Ascending aorta (tissue), 2 donors: ENCODE measurements at regions not wholly inside any gene's neighbourhood (a gene's known extent, or its start where the extent isn't known, plus 50 kb on each side); places are given as distances from the start of the nearest gene placed in this dataset.

Experiments
- DNase-seq, 2 donors: peaks; one replicate each; pipeline ENCODE4 v3.0.0-alpha.2; 2019; ENCODE audit warnings: low spot score in 2 of 2
- H3K27ac ChIP-seq, 2 donors: fragments of 200-600 bp; sonication (generic); one replicate each; pipeline ENCODE4 v1.5.1; 2016 to 2017; ENCODE audit warnings: mild to moderate bottlenecking in 1 of 2
- H3K27me3 ChIP-seq: fragments of 200-600 bp; sonication (generic); one replicate; pipeline ENCODE4 v1.5.1; 2017
- H3K36me3 ChIP-seq, 2 donors: fragments of 200-600 bp; sonication (generic); one replicate each; pipeline ENCODE4 v1.5.1; 2016
- H3K4me1 ChIP-seq, 2 donors: fragments of 200-600 bp; sonication (generic); one replicate each; pipeline ENCODE4 v1.5.1; 2016 to 2017; ENCODE audit warnings: mild to moderate bottlenecking in 1 of 2
- H3K4me3 ChIP-seq, 2 donors: fragments of 200-600 bp; sonication (generic); one replicate each; pipeline ENCODE4 v1.5.1; 2016 to 2017; ENCODE audit warnings: mild to moderate bottlenecking in 1 of 2
- H3K9me3 ChIP-seq, 2 donors: fragments of 200-600 bp; sonication (generic); one replicate each; pipeline ENCODE4 v1.5.1; 2016
- intact Hi-C: fragments of 100-400 bp; cut with DNase I; formaldehyde crosslinking; loops from one replicate; pipeline ENCODE4 v1.15.1; 2023
- TF ChIP-seq, protein P1 (sequence below), 3 experiments: fragments of 200-600 bp in 2 of 3; fragments of 450-650 bp in 1 of 3; sonication (generic) in 2 of 3; IDR thresholded peaks; one replicate each; pipeline ENCODE4 v1.5.1; 2016 to 2019; ENCODE audit warnings: antibody characterized with exemption in 3 of 3, mild to moderate bottlenecking in 1 of 3, moderate library complexity in 1 of 3

DNA sequence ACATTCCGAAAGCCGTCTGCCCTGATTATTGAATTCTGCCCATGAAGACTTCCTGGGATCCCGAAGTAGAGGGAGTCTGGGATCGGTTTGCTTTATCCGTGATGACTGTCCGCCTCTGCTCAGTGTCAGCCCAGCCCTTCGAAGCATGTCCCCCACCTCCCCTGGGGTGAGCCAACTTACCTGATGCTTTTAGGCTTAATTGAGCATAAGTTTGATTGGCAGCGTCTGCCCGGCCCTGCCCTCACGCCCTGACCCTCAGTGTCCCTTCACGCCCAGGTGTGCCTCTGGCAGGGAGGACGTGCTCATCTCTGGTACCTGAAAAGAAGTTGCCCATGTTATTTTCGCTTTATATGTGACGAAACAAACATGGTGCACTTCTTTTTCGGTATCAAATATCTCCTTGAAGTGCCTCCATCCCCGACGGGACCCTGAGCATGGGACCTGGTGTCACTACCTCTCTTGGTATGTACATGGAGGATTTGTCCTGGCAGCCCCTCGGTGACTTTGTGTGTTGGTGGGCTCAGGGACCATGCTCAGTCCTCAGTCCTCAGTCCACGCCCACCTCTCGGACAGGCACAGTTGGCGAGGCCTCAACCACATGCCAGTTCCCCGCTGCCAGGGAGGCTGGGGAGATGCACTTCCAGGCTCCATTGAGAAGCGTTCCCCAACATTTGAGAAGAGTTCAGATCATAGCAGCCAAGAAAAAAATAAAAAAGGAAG, 130.1 kb upstream of the RTL1 start:
- no peaks in the 10 kb centered on the region for H3K9me3 ChIP-seq
- H3K4me3 ChIP-seq: no peak overlapping the region
- TF ChIP-seq, protein P1, sequence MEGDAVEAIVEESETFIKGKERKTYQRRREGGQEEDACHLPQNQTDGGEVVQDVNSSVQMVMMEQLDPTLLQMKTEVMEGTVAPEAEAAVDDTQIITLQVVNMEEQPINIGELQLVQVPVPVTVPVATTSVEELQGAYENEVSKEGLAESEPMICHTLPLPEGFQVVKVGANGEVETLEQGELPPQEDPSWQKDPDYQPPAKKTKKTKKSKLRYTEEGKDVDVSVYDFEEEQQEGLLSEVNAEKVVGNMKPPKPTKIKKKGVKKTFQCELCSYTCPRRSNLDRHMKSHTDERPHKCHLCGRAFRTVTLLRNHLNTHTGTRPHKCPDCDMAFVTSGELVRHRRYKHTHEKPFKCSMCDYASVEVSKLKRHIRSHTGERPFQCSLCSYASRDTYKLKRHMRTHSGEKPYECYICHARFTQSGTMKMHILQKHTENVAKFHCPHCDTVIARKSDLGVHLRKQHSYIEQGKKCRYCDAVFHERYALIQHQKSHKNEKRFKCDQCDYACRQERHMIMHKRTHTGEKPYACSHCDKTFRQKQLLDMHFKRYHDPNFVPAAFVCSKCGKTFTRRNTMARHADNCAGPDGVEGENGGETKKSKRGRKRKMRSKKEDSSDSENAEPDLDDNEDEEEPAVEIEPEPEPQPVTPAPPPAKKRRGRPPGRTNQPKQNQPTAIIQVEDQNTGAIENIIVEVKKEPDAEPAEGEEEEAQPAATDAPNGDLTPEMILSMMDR (IDR thresholded peaks at IDR 0.05): no peak
- no peak overlapping the region for H3K27ac ChIP-seq
- no peaks in the 10 kb centered on the region for H3K27me3 ChIP-seq
- no peaks in the 10 kb centered on the region for H3K36me3 ChIP-seq
- no peaks in the 10 kb centered on the region for H3K4me1 ChIP-seq
- intact Hi-C loops: no loop called here
- DNase-seq: peak in 1 of 2 donors; percentile 39

DNA sequence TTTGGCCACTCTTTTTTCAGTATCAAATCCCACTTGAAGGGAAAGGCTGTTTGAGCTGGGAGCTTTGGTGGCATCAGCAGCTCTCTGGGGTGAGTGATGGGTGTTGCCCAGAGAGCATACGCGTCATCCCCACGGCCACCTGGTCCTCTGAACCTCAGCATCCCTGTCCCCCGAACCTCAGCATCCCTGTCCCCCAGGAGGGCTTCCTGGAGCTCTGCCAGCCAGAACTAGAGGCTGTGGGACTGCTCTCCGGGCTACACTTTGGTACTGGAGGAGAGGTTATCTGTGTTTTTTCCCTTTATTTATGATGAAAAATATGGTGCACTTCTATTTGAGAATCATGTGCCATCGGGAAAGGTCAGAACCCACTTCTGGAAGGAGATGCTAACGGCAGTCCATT, 131.5 kb upstream of the RTL1 start:
- H3K4me3 ChIP-seq: no peak overlapping the region
- no peaks in the 10 kb centered on the region for H3K9me3 ChIP-seq
- intact Hi-C loops: no loop called here
- DNase-seq: peak in 1 of 2 donors; percentile 52
- no peaks in the 10 kb centered on the region for H3K27me3 ChIP-seq
- H3K4me1 ChIP-seq: no peaks in the 10 kb centered on the region
- H3K36me3 ChIP-seq: no peaks in the 10 kb centered on the region
- no peak overlapping the region for H3K27ac ChIP-seq
- TF ChIP-seq, protein P1 (IDR thresholded peaks at IDR 0.05): no peak

DNA sequence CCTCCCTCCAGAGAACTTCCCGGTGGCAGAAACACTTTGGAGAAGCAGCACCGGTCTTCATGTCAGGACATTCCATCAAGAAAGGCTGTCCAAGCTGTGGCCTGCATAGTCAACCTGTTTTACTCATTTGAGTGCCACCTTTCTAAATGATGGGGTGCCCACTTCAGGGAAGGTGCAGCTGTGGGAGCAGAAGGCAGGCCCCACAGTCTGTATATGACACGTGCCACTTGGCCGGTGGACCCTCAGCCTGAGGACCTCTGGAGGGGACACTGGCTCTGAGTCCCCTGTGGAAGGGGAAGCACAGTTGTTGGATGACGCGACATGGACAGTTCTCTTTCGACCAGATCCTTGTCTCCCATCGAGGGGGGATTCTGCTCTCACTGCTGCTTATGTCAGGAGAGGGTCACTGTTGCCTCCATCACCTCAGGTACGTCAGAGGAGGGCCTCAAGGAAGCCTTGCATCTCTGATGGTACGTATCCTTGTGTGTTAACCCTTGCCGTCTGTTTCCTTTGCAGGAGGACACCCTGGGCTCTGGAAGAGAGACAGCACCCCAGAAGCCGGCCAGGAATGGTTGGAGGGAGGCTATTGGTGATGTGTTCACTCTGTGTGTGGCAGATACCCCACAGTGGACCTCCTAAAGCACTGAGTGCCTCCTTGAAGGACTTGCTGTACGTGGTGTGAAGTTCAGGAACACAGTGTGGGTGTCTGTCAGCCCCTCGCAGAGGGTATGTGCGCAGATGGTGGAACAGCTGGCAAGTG, 132.1 kb upstream of the RTL1 start:
- H3K27me3 ChIP-seq: no peaks in the 10 kb centered on the region
- intact Hi-C loops: no loop called here
- TF ChIP-seq, protein P1 (IDR thresholded peaks at IDR 0.05): no peak
- peak in 1 of 2 donors; percentile 42 for DNase-seq
- no peaks in the 10 kb centered on the region for H3K9me3 ChIP-seq
- H3K4me1 ChIP-seq: no peaks in the 10 kb centered on the region
- no peaks in the 10 kb centered on the region for H3K36me3 ChIP-seq
- H3K4me3 ChIP-seq: no peak overlapping the region
- no peak overlapping the region for H3K27ac ChIP-seq

DNA sequence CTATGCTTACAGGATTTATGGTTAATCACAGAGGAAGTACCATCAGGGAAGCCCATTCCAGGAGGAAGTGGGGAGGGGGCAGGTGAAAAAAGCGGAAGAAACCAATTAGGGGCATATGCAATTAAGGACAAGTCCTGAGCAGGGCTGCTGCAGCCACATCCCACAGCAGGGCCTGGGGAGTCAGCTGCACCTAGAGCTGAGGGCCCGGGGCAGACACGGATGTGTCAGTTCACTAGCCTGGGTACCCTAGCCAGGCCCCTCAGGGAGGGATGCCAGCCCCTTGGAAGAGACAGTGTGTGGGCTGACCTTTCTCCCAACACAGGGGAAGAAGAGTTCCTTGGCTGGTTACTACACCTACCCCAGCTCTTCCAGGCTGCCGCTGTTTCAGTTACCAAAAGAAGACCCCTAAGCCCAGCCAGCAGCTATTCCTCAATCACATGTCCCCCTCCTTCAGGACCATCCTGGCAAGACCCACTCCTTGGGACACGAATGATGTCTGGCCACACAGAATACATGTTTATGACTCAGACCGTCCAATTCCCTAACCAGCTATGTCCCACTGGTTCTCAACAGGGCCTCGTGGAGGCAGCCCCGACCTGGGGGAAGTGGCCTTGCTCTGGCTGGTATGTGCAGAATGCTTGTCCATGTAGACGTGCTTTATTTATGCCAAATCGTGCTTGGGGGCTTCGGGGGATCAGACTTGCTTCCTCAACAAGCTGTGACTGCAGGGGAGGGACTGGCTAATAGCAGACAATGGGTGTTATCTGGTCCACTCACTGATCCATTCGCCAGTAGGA, 133.7 kb upstream of the RTL1 start:
- no peaks in the 10 kb centered on the region for H3K4me1 ChIP-seq
- intact Hi-C loops: no loop called here
- no peak overlapping the region for H3K4me3 ChIP-seq
- TF ChIP-seq, protein P1 (IDR thresholded peaks at IDR 0.05): no peak
- peak in 1 of 2 donors; percentile 41 for DNase-seq
- no peak overlapping the region for H3K27ac ChIP-seq
- no peaks in the 10 kb centered on the region for H3K36me3 ChIP-seq
- no peaks in the 10 kb centered on the region for H3K27me3 ChIP-seq
- H3K9me3 ChIP-seq: no peaks in the 10 kb centered on the region

DNA sequence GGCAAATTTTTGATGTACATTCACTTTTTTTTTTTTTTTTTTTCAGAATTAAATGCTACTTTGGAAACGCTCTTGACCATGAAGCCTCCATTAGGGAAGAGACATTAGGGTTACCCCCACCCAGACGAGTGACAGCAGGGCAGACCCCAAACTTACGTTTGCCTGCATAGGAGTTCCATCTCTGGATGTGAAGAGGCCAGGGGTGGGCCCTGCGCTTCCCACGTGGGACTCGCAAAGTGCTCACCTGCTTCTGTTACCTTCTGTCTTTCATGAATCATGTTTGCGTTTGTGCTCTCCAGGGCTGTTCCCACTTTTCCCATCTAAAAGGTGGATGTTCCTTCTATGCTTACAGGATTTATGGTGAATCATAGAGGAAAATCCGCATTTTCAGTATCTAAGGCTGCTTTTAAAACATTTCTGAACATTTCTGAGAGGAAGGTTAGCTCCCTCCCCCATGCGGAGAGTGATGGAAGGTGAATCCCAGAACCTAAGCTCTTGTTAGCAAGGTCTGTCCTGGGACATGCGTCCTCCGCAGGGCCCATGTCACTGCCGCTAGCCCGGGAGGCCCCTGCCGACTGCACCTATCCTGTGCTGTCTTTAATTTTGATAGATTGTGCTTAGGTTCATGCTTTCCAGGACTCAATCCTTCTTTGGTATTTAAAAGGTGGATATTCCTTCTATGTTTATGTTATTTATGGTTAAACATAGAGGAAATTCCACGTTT, 135.7 kb upstream of the RTL1 start:
- no peak for DNase-seq
- H3K9me3 ChIP-seq: no peaks in the 10 kb centered on the region
- intact Hi-C loops: no loop called here
- H3K27me3 ChIP-seq: no peaks in the 10 kb centered on the region
- no peaks in the 10 kb centered on the region for H3K36me3 ChIP-seq
- TF ChIP-seq, protein P1 (IDR thresholded peaks at IDR 0.05): no peak
- H3K4me1 ChIP-seq: no peaks in the 10 kb centered on the region
- no peak overlapping the region for H3K27ac ChIP-seq
- no peak overlapping the region for H3K4me3 ChIP-seq
